ENCODE measurements at regions not wholly inside any gene's neighbourhood (a gene's known extent, or its start where the extent isn't known, plus 50 kb on each side); places are given as distances from the start of the nearest gene placed in this dataset.
A peak's percentile ranks its signal among the peaks of the same experiment; 100 is the strongest.
"Not testable (repeated sequence)": the region's sequence is repeated elsewhere in the genome, so short reads cannot be mapped to it uniquely, and the experiment has no call there.

DNA sequence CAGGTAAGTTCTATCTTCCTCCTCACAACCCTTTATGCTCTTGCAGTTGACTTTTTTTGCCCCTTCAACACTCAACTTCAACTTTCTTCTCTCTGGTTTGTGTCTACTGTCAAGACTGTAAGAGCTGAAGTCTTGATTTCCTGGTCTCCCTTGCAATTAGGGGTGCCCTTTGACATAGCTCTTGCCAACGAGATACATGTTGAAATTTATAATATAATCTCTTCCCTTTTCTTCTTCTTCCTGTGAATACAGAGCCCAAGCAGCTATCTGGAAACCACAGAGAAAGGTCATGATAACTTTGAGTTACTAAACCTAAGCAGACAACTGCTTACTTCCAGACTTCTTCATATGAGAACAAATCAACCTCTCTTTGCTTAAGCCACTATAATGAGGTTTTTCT is 163.5 kb downstream of the MC4R start:
- FAIRE-seq: no peak
- no peak for DNase-seq (ENCODE audit: low spot score)

DNA sequence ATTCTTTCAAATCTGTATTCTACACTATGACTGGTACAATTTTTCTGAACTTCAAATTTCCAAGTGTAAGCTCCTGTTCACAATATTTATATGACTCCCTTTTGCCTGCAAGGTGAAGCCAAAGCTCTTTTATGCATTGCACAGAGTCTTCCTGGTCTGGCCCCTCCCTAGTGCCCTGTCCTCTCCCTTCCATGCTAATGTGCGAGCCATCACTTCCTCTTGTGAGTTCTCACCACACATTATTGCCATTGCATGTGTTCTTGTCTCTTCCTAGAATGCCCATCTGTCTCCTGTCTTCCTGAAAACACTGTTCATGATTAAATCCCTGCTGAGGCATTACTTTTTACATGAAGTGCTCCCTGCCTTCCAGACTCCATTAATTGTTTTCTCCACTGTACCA is 169.9 kb downstream of the MC4R start:
- DNase-seq (ENCODE audit: low spot score) (no peak), FAIRE-seq (no peak)

DNA sequence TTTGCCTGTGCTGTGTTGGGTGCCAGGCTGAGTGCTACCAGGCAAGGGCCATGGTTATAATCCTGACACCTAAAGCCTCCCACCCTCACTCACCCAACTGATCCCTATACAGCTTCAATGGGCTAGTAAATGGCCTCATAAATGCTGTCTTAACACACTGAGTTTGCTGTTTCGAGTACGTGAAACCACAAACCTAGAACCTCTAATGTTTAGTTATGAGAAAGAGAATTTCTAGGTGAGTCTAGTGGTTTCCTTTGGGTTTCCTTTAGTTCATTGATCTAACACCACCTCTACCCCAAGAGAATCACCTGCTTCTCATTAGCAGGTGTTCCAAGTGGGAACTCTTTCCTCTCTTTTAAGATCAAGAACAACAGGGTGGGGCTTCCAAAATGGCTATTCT is 172.0 kb downstream of the MC4R start:
- DNase-seq (ENCODE audit: low spot score) (no peak), FAIRE-seq (no peak)

DNA sequence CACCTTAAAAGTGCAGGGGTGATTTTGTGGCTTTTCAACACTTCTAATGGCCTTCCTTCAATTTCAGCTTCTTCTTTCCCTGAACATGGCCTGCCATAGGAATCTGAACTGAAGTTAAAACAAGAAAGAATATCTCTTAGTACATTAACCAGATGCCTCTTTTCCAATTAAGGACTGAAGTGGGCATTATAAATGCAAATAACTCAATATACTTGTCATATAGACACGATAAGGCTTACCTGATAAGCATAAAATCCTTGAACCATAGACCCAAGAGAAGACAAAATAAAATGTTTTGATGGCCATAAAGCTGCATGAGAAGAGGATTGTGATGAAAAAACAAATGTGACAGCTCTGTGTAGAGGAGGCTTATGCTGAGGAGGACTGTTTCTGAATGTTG is 173.1 kb downstream of the MC4R start:
- DNase-seq (ENCODE audit: low spot score) (no peak), FAIRE-seq (no peak)

DNA sequence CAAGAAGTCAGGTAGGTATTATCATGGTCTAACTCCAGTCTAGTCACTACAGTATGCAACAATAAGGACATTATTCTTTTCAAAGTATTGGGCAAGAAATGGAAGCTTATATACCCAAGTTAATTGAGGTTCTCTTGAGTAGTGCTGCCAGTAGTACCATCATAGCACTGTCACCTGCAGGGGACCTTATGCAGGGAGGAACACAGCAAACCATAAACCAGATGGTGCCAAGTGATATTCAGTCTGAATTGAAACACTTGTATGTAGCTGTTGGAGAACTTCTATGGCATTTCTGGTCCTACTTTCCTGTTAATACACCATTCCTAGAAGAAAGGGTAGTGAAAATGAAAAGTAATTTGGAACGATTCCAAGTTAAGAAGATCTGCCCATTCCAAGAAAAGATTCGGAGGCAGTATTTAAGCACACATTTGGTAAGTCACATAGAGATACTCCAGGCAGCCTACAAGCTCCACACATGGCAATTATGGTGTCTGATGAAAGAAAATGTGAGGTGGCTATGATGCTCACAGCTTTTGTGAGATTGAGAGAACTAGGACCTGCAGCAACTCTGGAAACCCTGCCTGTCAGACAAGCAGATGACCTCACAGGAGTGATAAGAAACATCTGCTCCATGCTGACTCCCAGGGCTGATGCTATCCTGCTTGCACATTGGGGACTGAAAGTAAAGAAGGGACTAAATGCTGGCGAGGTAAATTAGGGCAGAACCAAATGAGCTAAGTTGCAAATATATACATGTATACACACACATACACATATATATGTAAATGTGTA is 174.7 kb downstream of the MC4R start:
- FAIRE-seq: no peak
- DNase-seq (ENCODE audit: low spot score): no peak

DNA sequence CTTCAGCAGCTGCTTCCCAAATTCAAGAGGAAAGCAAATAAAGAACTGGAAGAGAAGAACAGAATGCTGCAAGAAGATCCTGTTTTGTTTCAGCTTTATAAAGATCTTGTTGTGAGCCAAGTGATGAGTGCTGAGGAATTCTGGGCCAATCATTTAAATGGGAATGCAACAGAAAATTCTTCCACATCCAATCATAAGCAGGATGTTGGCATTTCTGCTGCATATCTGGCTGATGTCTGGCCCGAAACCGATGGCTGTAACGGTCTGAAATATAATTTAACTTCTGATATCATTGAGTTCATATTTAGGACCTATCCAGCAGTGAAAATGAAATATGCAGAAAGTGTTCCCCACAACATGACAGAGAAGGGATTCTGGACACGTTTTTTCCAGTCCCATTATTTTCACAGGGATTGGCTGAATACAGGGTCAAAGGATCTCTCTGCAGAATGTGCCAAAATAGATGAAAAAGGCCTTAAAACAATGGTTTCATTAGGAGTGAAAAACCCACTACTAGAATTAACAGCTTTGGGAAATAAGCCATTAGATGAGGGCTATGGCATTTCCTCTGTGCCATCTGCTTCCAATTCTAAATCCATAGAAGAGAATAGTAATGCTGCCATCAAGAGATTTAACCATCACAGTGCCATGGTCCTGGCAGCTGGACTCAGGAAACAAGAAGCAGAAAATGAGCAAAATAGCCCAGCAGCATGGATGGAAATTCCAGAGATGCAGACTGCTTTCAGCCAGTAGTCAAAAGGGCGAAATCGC is 175.6 kb downstream of the MC4R start:
- FAIRE-seq (no peak), DNase-seq (ENCODE audit: low spot score) (no peak)

DNA sequence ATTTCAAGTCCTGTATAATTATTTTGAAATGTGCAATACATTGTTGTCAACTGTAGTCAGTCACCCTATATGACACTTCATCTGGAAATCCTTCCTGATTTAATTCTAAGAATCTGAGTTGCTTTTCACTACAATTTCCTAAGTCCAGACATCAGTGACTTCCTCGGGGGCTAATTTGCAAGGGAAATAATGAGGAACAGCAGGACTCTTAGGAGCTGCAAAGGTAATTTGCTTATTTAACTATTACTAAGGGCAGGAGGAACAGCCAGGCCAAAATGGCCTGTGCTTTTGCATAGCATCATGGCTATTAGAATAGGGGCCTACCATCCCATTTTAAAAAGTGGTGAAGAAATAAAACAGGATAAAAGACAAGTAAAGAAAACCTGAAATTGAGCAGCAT is 178.8 kb downstream of the MC4R start:
- no peak for FAIRE-seq
- DNase-seq (ENCODE audit: low spot score): no peak

DNA sequence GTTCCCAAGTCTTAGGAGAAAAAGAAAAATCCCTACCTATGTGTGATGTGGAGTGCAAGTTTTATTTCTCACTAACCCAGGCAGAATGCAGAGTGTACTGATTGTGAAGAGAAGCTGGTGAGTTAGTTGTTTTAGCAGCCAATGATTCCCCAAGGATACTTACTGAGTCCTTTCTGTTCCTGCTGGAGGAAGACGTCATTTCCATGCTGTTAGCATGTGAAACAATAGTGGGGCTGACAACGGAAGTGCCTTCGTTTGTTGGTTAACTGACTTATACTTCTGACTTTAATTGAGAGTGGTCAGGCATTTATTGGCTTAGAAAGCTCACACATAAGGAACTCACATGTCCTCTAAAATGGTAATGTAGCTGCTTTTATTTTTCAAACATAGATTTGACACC is 180.6 kb downstream of the MC4R start:
- FAIRE-seq (no peak), DNase-seq (ENCODE audit: low spot score) (no peak)

DNA sequence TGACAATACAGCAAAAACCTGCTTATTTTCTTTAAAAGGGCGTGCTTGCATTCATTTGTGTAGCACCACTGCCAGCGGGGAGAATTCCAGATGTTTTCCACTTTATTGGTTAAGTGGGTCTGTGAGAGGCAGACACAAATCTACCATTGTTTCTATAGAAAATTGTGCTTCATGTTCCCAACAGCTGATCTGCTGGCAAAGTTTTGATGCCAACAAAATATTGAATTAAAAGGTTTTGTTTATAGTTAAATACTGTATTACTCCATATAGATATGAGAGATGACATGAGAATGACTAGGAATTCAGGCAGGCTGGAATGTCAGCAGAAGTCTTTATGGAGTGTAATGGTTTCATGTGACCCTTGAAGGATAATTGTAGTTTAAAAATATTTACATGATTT is 182.7 kb downstream of the MC4R start:
- no peak for FAIRE-seq
- DNase-seq (ENCODE audit: low spot score): no peak

DNA sequence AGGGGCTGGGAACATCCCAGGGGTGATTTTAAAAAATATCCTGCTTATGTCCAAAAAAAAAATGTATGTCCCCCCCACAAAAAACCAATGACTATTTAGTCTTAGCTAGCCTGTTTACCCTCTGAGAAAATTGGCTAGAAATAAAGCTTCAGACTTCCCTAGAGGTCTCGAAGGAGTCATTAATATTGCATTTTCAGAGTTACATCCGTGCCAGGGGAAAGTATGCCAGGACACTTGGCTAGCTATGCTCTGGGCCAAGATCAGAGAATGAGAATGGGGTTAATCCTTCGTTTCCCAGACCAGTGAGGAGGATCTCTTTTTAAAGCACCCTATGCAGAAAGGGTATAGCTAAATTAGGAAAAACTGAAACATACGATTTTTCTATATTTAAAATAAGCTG is 183.6 kb downstream of the MC4R start:
- DNase-seq (ENCODE audit: low spot score) (no peak), FAIRE-seq (no peak)

DNA sequence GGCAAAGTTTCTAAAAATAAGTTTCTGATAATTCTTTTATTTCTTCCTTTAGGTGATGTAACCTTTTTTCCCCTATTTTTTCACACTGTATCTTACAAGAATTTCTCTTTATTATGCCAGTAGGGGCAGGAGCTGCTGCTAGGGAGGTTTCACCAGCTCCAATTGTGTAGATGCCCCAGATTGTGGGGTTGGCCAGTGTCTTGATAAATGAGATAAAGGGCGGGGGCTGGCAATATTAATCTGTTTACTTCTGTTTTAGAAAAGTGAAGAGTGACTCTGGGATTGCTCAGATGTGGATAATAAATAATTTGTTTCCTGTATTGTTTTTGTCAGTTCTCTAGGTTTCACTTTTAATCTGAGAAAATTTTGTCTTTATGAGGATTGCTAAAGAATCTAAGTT is 190.4 kb downstream of the MC4R start:
- no peak for DNase-seq (ENCODE audit: low spot score)
- no peak for FAIRE-seq

DNA sequence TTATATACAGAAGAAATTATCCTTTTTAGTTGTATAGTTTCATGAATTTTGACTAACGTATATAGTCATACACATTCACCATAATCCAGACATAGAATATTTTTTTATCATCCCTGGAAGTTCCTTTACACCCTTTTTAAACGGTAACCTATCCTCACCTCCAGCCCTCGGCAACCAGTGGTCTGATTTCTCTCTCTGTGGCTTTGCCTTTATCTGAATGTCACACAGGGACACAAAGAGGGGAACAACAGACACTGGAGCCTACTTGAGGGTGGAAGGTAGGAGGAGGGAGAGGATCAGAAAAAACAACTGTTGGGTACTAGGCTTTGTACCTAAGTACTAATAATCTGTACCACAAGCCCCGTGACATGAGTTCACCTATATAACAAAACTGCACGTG is 191.9 kb downstream of the MC4R start:
- DNase-seq (ENCODE audit: low spot score): no peak

DNA sequence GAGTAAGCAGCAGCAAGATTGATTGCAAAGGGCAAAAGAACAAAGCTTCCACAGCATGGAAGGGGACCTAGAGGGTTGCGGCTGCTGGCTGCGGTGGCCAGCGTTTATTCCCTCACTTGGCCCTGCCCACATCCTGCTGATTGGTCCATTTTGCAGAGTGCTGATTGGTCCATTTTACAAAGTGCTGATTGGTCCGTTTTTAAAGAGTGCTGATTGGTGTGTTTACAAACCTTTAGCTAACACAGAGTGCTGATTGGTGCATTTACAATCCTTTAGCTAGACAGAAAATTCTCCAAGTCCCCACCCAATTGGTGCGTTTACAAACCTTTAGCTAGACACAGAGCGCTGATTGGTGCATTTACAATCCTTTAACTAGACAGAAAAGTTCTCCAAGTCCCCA is 194.4 kb downstream of the MC4R start:
- not testable (repeated sequence) for FAIRE-seq

More for the DNA sequence above, 191.9 kb downstream of the MC4R start:
- no peak for FAIRE-seq

DNA sequence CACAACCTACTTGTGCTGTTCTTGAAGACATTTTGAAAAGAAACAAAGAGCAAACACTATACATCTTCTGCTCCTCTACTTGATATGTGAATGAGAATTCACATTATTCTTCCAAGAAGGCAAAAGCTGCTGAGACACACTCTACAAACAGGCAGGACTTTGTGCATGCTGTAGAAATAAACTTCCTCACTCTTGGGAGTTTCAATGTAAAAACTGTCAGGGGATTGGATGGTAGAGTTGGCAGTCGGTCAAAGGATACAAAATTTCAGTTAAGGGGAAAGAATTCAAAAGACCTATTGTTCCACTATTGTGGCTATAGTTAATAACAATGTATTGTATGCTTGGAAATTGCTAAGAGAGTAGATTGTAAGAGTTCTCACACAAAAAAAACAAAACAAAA is 196.3 kb downstream of the MC4R start:
- DNase-seq (ENCODE audit: low spot score) (no peak), FAIRE-seq (no peak)

More for the DNA sequence above, 194.4 kb downstream of the MC4R start:
- DNase-seq (ENCODE audit: low spot score): not testable (repeated sequence)

DNA sequence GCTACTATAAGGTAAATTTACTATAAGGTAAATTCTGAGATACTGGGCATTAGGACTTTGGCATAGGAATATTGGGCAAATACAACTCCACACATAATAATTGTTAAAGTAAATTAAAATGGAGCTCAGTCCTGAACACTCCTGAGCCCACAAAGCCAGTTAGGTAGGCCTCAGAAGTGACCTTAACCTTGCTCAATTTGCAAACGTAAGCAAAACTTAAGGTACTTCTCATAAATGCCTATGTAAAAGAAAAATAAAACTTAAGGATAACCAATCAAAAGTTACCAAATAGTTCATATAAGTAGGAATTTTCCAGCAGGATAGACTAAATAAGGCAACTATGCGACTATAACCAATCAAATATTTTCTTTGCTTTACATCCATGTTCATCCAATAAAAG is 197.7 kb downstream of the MC4R start:
- DNase-seq (ENCODE audit: low spot score) (no peak), FAIRE-seq (no peak)

DNA sequence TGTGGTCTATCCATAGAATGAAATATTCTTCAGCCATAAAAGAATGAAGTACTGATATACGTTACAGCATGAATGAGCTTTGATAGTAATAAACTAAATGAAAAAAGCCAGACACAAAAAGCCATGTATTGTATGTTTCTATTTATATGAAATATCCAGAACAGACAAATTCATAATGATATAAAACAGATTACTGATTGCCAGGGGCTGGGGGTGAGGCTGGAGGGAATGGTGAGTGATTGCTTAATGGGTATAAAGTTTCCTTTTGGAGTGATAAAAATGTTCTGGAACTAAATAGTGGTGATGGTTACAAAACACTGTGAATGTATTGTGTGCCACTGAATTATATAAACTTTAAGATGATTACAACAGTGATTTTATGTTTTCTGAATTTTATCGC is 200.5 kb downstream of the MC4R start:
- DNase-seq (ENCODE audit: low spot score): no peak
- no peak for FAIRE-seq

DNA sequence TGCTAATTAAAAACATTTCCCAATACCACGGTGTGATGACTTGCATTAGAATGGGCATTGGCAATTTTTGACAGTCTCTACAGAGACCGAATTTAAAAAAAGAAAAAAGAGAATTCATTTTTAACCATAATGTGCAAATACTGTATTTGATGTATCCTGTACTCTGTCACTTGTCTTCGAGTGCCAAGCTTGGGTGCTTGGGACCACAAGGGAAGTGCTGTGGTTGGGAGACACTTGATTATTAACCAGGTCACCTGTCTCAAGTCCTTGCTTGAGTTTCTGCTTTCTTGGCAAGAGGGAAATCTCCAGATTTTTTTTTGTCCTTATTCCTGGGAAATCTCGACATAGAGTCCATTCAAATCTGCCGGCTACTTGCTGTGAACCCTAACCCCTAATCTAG is 209.0 kb downstream of the MC4R start:
- FAIRE-seq (peak; percentile 30), DNase-seq (ENCODE audit: low spot score) (no peak)

DNA sequence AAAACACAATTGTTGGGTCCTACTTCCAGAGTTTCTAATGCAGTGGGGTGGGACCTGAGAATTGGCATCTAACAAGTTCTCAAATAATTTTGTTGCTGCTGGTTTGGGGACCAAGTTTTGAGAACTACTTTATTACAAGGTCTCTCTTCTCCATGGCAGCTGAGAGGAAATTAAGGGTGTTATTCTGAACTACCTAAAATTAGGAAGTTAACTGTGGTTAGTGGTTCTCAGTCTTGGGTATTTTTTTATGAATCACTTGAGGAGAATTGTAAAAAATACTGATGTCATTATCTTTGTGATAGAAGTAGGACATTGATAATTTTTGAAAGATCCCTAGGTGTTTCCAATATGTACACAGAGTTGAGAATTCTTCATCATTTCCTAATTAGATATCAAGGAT is 210.2 kb downstream of the MC4R start:
- FAIRE-seq: no peak
- no peak for DNase-seq (ENCODE audit: low spot score)

DNA sequence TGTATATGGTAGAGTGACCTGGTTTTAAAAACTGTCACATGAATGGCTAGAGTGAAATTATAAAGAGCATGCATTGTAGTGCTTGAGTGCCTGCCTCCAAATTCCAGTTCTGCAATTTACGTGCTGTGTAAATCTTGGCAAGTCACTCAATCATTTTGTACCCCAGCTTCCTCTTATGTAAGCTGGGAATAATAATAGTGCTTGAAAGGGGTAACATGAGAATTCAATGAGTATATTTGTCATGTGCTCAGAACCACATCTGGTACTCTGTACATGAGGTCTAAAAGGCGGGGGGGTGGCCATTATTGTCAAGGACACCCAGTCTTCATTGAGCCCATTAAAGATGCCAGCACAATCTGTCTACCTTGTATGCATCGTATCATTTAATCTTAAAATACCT is 214.8 kb downstream of the MC4R start:
- FAIRE-seq: no peak
- DNase-seq (ENCODE audit: low spot score): no peak

DNA sequence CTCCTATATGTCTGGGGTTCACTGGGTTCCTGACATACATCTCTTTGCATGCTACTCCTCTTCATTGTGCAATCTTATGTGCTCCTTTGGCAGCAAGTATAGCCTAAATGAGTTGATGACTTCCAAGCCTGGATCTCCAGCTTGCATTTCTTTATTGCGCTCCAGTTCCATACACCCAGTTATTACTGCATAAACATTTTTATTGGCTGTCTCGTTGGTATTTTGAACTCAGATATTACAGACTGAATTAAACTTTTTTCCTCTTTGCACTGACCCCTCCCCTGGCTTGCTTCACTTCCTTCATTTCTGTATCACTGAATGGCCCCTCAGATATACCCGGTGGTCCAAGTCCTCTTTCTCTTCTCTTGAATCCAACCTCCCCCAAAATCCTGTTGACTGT is 219.2 kb downstream of the MC4R start:
- FAIRE-seq: no peak

DNA sequence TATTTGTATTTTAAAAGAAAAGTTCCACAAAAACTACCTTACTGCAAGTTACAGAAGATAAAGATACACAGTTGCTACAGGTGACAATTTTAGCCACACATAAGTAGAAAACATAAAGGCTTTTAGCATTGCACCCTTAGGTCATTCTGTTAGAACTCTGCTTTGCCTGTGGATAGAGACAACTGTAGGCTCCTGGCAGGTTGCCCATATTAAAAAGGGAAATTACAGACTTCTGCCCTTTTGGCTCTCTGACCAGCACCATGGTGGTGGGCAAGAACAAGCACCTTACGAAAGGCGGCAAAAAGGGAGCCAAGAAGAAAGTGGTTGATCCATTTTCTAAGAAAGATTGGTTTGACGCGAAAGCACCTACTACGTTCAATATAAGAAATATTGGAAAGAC is 223.3 kb downstream of the MC4R start:
- FAIRE-seq (no peak), DNase-seq (ENCODE audit: low spot score) (no peak)

More for the DNA sequence above, 219.2 kb downstream of the MC4R start:
- DNase-seq (ENCODE audit: low spot score): no peak

DNA sequence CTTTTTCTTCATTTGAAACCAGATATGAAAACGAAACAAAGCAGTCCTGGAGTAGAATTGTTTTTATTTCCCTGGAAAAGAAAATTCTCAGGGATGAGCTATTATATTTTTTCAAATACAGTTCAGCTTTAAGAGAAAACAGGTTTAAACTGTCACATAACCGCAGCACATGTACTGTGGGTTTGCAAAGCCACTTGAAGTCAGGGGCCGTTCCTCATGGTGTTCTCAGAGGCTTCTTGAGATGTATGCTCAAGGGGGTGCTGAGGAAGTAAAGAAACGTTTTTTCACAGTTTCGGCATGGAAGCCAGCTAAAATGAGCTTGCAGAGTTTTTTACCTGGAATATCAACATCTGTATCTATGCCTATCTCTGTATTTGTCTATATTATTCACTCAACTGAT is 225.3 kb downstream of the MC4R start:
- DNase-seq (ENCODE audit: low spot score): no peak
- FAIRE-seq: no peak
